ENCODE measurements at regions not wholly inside any gene's neighbourhood (a gene's known extent, or its start where the extent isn't known, plus 50 kb on each side); places are given as distances from the start of the nearest gene placed in this dataset.

- 67% methylated on average over 2 of the region's 2 CpGs for WGBS
Measured at GRCh38 chr4:58209001-58209400, 1098.8 kb upstream of the IGFBP7 start.

GRCh38 chr4:58205446-58206235, 1095.5 kb upstream of the IGFBP7 start:
- Histone ChIP-seq H3K9me3 (no peaks in the 10 kb centered on the region), H3K27me3 (no peaks in the 10 kb centered on the region), H3K4me1 (no peaks in the 10 kb centered on the region), H3K4me3 (no peak overlapping the region), H3K36me3 (no peaks in the 10 kb centered on the region), H3K27ac (no peak overlapping the region)
- WGBS = 68% methylated on average over 3 of the region's 3 CpGs
- no peak for DNase-seq (ENCODE audit: low spot score in 2 of 2)
- TF ChIP-seq EP300 (IDR thresholded peaks at IDR 0.05) (no peak), POLR2A (IDR thresholded peaks at IDR 0.05) (no peak), POLR2AphosphoS5 (IDR thresholded peaks at IDR 0.05) (no peak), CTCF (IDR thresholded peaks at IDR 0.05) (no peak)

More at GRCh38 chr4:58209001-58209400, 1098.8 kb upstream of the IGFBP7 start:
- H3K4me3 ChIP-seq = no peak overlapping the region
- no peaks in the 10 kb centered on the region for H3K36me3 ChIP-seq
- H3K27me3 ChIP-seq = no peaks in the 10 kb centered on the region
- no peak for TF ChIP-seq CTCF (IDR thresholded peaks at IDR 0.05)
- no peak for TF ChIP-seq POLR2AphosphoS5 (IDR thresholded peaks at IDR 0.05)
- TF ChIP-seq POLR2A (IDR thresholded peaks at IDR 0.05) = no peak
- no peak for TF ChIP-seq EP300 (IDR thresholded peaks at IDR 0.05)
- no peaks in the 10 kb centered on the region for H3K4me1 ChIP-seq
- H3K27ac ChIP-seq = no peak overlapping the region
- no peaks in the 10 kb centered on the region for H3K9me3 ChIP-seq
- no peak for DNase-seq (ENCODE audit: low spot score in 2 of 2)

GRCh38 chr4:58192217-58192616, 1082.0 kb upstream of the IGFBP7 start:
- H3K36me3 ChIP-seq = no peaks in the 10 kb centered on the region
- 60% methylated on average over 2 of the region's 2 CpGs for WGBS
- no peaks in the 10 kb centered on the region for H3K9me3 ChIP-seq
- H3K4me3 ChIP-seq = no peak overlapping the region
- DNase-seq (ENCODE audit: low spot score in 2 of 2) = no peak
- no peaks in the 10 kb centered on the region for H3K27me3 ChIP-seq
- TF ChIP-seq EP300 (IDR thresholded peaks at IDR 0.05) = no peak
- TF ChIP-seq POLR2AphosphoS5 (IDR thresholded peaks at IDR 0.05) = no peak
- no peak for TF ChIP-seq CTCF (IDR thresholded peaks at IDR 0.05)
- no peak for TF ChIP-seq POLR2A (IDR thresholded peaks at IDR 0.05)
- H3K27ac ChIP-seq = no peak overlapping the region
- no peaks in the 10 kb centered on the region for H3K4me1 ChIP-seq

- TF ChIP-seq CTCF (IDR thresholded peaks at IDR 0.05) (no peak), POLR2AphosphoS5 (IDR thresholded peaks at IDR 0.05) (no peak), POLR2A (IDR thresholded peaks at IDR 0.05) (no peak), EP300 (IDR thresholded peaks at IDR 0.05) (no peak)
- no peak overlapping the region for H3K4me3 ChIP-seq
- no peak for DNase-seq (ENCODE audit: low spot score in 2 of 2)
- WGBS = 85% methylated on average over 5 of the region's 5 CpGs
- no peaks in the 10 kb centered on the region for H3K9me3 ChIP-seq
- H3K27me3 ChIP-seq = no peaks in the 10 kb centered on the region
- H3K27ac ChIP-seq = no peak overlapping the region
- H3K36me3 ChIP-seq = no peaks in the 10 kb centered on the region
- no peaks in the 10 kb centered on the region for H3K4me1 ChIP-seq
Measured at GRCh38 chr4:58191109-58191508, 1080.9 kb upstream of the IGFBP7 start.

GRCh38 chr4:58188316-58188715, 1078.1 kb upstream of the IGFBP7 start:
- Histone ChIP-seq H3K9me3 (no peaks in the 10 kb centered on the region), H3K4me1 (no peaks in the 10 kb centered on the region), H3K4me3 (no peak overlapping the region), H3K27ac (no peak overlapping the region), H3K27me3 (no peaks in the 10 kb centered on the region), H3K36me3 (no peaks in the 10 kb centered on the region)
- 49% methylated on average over 4 of the region's 4 CpGs for WGBS
- no peak for DNase-seq (ENCODE audit: low spot score in 2 of 2)
- no peak for TF ChIP-seq EP300 (IDR thresholded peaks at IDR 0.05)
- no peak for TF ChIP-seq POLR2A (IDR thresholded peaks at IDR 0.05)
- no peak for TF ChIP-seq POLR2AphosphoS5 (IDR thresholded peaks at IDR 0.05)
- no peak for TF ChIP-seq CTCF (IDR thresholded peaks at IDR 0.05)

Measured in suprapubic skin (tissue), 4 donors.